HCT116 (cell line): ENCODE measurements at regions not wholly inside any gene's neighbourhood (a gene's known extent, or its start where the extent isn't known, plus 50 kb on each side); places are given as distances from the start of the nearest gene placed in this dataset.

Source experiments
- ATAC-seq: fragments of 200-7000 bp; cut with Tn5 transposase; 2 replicates; pipeline ENCODE4 v1.9.1; 2020; ENCODE audit warnings: mild to moderate bottlenecking, moderate library complexity
- BruUV-seq: library from RNA; stranded (reverse); fragments of 400-500 nt; replicated peaks from 2 replicates; lab custom pipeline; 2021; lab: Mats Ljungman, UMichigan
- CTCF ChIA-PET: fragments of 300-600 bp; sonication (Branson Sonifier 250); formaldehyde crosslinking; loops from one replicate; lab custom pipeline; 2021; ENCODE audit warnings: antibody characterized with exemption; lab: Charles Lee
- POLR2A ChIA-PET: fragments of 300-600, 350-600 bp; sonication (Branson Sonifier 250); formaldehyde crosslinking; loops from one replicate; lab custom pipeline; 2021; ENCODE audit warnings: antibody characterized with exemption; lab: Charles Lee
- RAD21 ChIA-PET, 2 experiments: fragments of 300-600 bp; sonication (Branson Sonifier 250); formaldehyde crosslinking; loops; one replicate each; lab custom pipeline; 2023; ENCODE audit warnings: low total read pairs in 2 of 2; ENCODE audit not compliant: uncharacterized antibody in 2 of 2, unreplicated experiment in 2 of 2, low non-redundant PET in 1 of 2; lab: Charles Lee
- DNase-seq: peaks from one replicate; pipeline ENCODE4 v3.0.0-alpha.2; 2010; ENCODE audit warnings: low read depth, low spot score
- H2AFZ ChIP-seq: fragments of 200-600 bp; shearing (Covaris generic), sonication (generic); 2 replicates; pipeline ENCODE4 v1.6.1; 2017; ENCODE audit warnings: low read depth, mixed run types, mixed read lengths, antibody characterized with exemption, low read length; ENCODE audit not compliant: poor library complexity, severe bottlenecking
- H3K27ac ChIP-seq: 2 replicates; pipeline ENCODE4 v1.5.1; 2012; ENCODE audit warnings: low read depth, low read length
- H3K27me3 ChIP-seq: fragments of 200-600 bp; sonication (generic); 2 replicates; pipeline ENCODE4 v1.6.1; 2016; ENCODE audit warnings: mixed run types, low read length, mixed read lengths; ENCODE audit not compliant: insufficient read depth
- H3K36me3 ChIP-seq, 2 experiments: fragments of 200-500 bp in 1 of 2; fragments of 200-600 bp in 1 of 2; sonication (Bioruptor generic) in 1 of 2; sonication (generic) in 1 of 2; 2 replicates each; pipeline versions ENCODE4 v1.5.1 to v1.6.1; 2014 to 2016; ENCODE audit warnings: low read length in 2 of 2, inconsistent platforms in 1 of 2, mixed read lengths in 1 of 2, mixed run types in 1 of 2; ENCODE audit not compliant: insufficient read depth in 2 of 2, control insufficient read depth in 1 of 2
- H3K4me1 ChIP-seq, 2 experiments: fragments of 200-600 bp in 1 of 2; sonication (generic) in 1 of 2; 2 replicates each; pipeline versions ENCODE4 v1.5.1 to v1.6.1; 2012 to 2017; ENCODE audit warnings: low read length in 2 of 2, inconsistent platforms in 1 of 2, mild to moderate bottlenecking in 1 of 2, mixed read lengths in 1 of 2, mixed run types in 1 of 2, moderate library complexity in 1 of 2; ENCODE audit not compliant: insufficient read depth in 2 of 2, control insufficient read depth in 1 of 2
- H3K4me2 ChIP-seq: fragments of 200-600 bp; sonication (generic); 2 replicates; pipeline ENCODE4 v1.6.1; 2017; ENCODE audit warnings: mixed run types, low read length, mixed read lengths
- H3K4me3 ChIP-seq, 2 experiments: fragments of 200-600 bp in 1 of 2; sonication (generic) in 1 of 2; replicated peaks in 1 of 2; 2 replicates each; pipeline ENCODE4 v1.5.1; 2011 to 2016; ENCODE audit warnings: low read length in 2 of 2, control low read depth in 1 of 2, low read depth in 1 of 2, mild to moderate bottlenecking in 1 of 2, mixed read lengths in 1 of 2, mixed run types in 1 of 2
- H3K79me2 ChIP-seq: fragments of 200-600 bp; sonication (generic); 2 replicates; pipeline ENCODE4 v1.6.1; 2017; ENCODE audit warnings: mild to moderate bottlenecking, mixed run types, low read length, moderate library complexity, mixed read lengths; ENCODE audit not compliant: insufficient read depth
- H3K9ac ChIP-seq: fragments of 200-600 bp; sonication (generic); 2 replicates; pipeline ENCODE4 v1.6.1; 2016; ENCODE audit warnings: low read length, mixed read lengths
- H3K9me2 ChIP-seq: fragments of 200-600 bp; sonication (generic), shearing (Covaris generic); 2 replicates; pipeline ENCODE4 v1.6.1; 2017; ENCODE audit warnings: mixed run types, mild to moderate bottlenecking, moderate library complexity; ENCODE audit not compliant: insufficient read depth
- H3K9me3 ChIP-seq, 2 experiments: fragments of 200-500 bp in 1 of 2; fragments of 200-600 bp in 1 of 2; sonication (Bioruptor generic) in 1 of 2; sonication (generic) in 1 of 2; 2 replicates each; pipeline ENCODE4 v1.6.1; 2014 to 2017; ENCODE audit warnings: low read length in 2 of 2, mixed read lengths in 2 of 2, inconsistent platforms in 1 of 2, low read depth in 1 of 2, mild to moderate bottlenecking in 1 of 2, mixed run types in 1 of 2, moderate library complexity in 1 of 2; ENCODE audit not compliant: control insufficient read depth in 1 of 2, insufficient read depth in 1 of 2
- H4K20me1 ChIP-seq: fragments of 200-600 bp; sonication (generic), shearing (Covaris generic); 2 replicates; pipeline ENCODE4 v1.6.1; 2017; ENCODE audit warnings: mixed run types, mild to moderate bottlenecking, moderate library complexity; ENCODE audit not compliant: insufficient read depth
- CBX3 ChIP-seq: IDR thresholded peaks from 2 replicates; pipeline ENCODE4 v1.6.1; 2012; ENCODE audit warnings: low read depth
- ELF1 ChIP-seq: IDR thresholded peaks from 2 replicates; pipeline ENCODE4 v1.6.1; 2012; ENCODE audit warnings: low read depth, borderline replicate concordance
- POLR2A ChIP-seq: IDR thresholded peaks from 2 replicates; pipeline ENCODE4 v1.7.0; 2011; ENCODE audit warnings: borderline replicate concordance; ENCODE audit not compliant: insufficient read depth, insufficient read length; ENCODE audit errors: extremely low read depth
- SIN3A ChIP-seq: IDR thresholded peaks from 2 replicates; pipeline ENCODE4 v1.6.1; 2012; ENCODE audit warnings: low read depth
- ZBTB33 ChIP-seq: IDR thresholded peaks from 2 replicates; pipeline ENCODE4 v1.6.1; 2011; ENCODE audit warnings: mild to moderate bottlenecking, low read length, moderate library complexity; ENCODE audit not compliant: insufficient replicate concordance; ENCODE audit errors: extremely low read depth
- ZNF274 ChIP-seq: fragments of 200-500 bp; sonication (Bioruptor generic); IDR thresholded peaks from 2 replicates; pipeline ENCODE4 v1.6.1; 2014; ENCODE audit warnings: mild to moderate bottlenecking, low read depth, low read length, inconsistent platforms
- intact Hi-C: fragments of 100-400 bp; cut with micrococcal nuclease; formaldehyde crosslinking; loops from 2 replicates; pipeline ENCODE4 v1.10.0; 2022

- TF ChIP-seq POLR2A: no peak
- no peak for TF ChIP-seq SIN3A
- no peak for TF ChIP-seq CBX3
- Histone ChIP-seq H3K36me3 (no peaks in the 10 kb centered on the region), H3K79me2 (no peaks in the 10 kb centered on the region), H3K4me3 (no peak overlapping the region), H2AFZ (no peak overlapping the region), H3K9me3 (no peaks in the 10 kb centered on the region), H3K27me3 (peaks cover 45% of the 10 kb centered on the region), H4K20me1 (no peaks in the 10 kb centered on the region), H3K9ac (no peak overlapping the region), H3K4me1 (no peaks in the 10 kb centered on the region), H3K9me2 (no peaks in the 10 kb centered on the region), H3K27ac (no peak overlapping the region), H3K4me2 (no peak overlapping the region)
- ChIA-PET RAD21 (no interaction called here), POLR2A (no interaction called here), CTCF (no interaction called here)
- ATAC-seq: no peak
- intact Hi-C loops: no loop called here
- BruUV-seq: no TSS peak
- DNase-seq: no peak
These were observed 167.8 kb downstream of the BCL11A start for GRCh38 chr2:60385648-60386047.

- ChIA-PET CTCF (no interaction called here), POLR2A (no interaction called here), RAD21 (no interaction called here)
- no peak for TF ChIP-seq ZNF274
- no peak for TF ChIP-seq ZBTB33
- no peak for TF ChIP-seq ELF1
- TF ChIP-seq CBX3: no peak
- Histone ChIP-seq H3K4me3 (no peak overlapping the region), H3K79me2 (no peaks in the 10 kb centered on the region), H3K36me3 (no peaks in the 10 kb centered on the region), H3K27me3 (peaks cover 39% of the 10 kb centered on the region), H3K4me2 (no peak overlapping the region), H3K9me3 (no peaks in the 10 kb centered on the region), H2AFZ (no peak overlapping the region), H3K4me1 (no peaks in the 10 kb centered on the region), H3K9me2 (no peaks in the 10 kb centered on the region), H3K9ac (no peak overlapping the region), H3K27ac (no peak overlapping the region), H4K20me1 (no peaks in the 10 kb centered on the region)
- ATAC-seq: no peak
- BruUV-seq: no TSS peak
- intact Hi-C loops: no loop called here
- DNase-seq: no peak
These were observed 169.9 kb downstream of the BCL11A start for GRCh38 chr2:60383401-60384143.
